ENCODE measurements at regions not wholly inside any gene's neighbourhood (a gene's known extent, or its start where the extent isn't known, plus 50 kb on each side); places are given as distances from the start of the nearest gene placed in this dataset.

- TF ChIP-seq ZNF121 (CRISPR knock-in tag; IDR thresholded peaks at IDR 0.05) (no peak), MXD4 (CRISPR knock-in tag; IDR thresholded peaks at IDR 0.05; ENCODE audit: borderline replicate concordance) (no peak), JUN (CRISPR knock-in tag; IDR thresholded peaks at IDR 0.05) (no peak), CREM (CRISPR knock-in tag; IDR thresholded peaks at IDR 0.05) (no peak), PREB (CRISPR knock-in tag; IDR thresholded peaks at IDR 0.05; ENCODE audit: borderline replicate concordance) (no peak), ERG (CRISPR knock-in tag; IDR thresholded peaks at IDR 0.05) (no peak), PRRX2 (CRISPR knock-in tag; IDR thresholded peaks at IDR 0.05) (no peak), CTCF (IDR thresholded peaks at IDR 0.05) (no peak), ATF6 (CRISPR knock-in tag; IDR thresholded peaks at IDR 0.05) (no peak), E2F5 (CRISPR knock-in tag; IDR thresholded peaks at IDR 0.05) (no peak), MAX (CRISPR knock-in tag; IDR thresholded peaks at IDR 0.05) (no peak), AR (CRISPR knock-in tag; IDR thresholded peaks at IDR 0.05) (no peak), ZNF423 (CRISPR knock-in tag; IDR thresholded peaks at IDR 0.05) (no peak), ATF1 (CRISPR knock-in tag; IDR thresholded peaks at IDR 0.05) (no peak)
These were observed 264.2 kb downstream of the RAB28 start for GRCh38 chr4:13219971-13220370.
